ENCODE measurements at regions not wholly inside any gene's neighbourhood (a gene's known extent, or its start where the extent isn't known, plus 50 kb on each side); places are given as distances from the start of the nearest gene placed in this dataset.

- Mint-ChIP-seq H3K4me1 (ENCODE audit: unreplicated experiment) (no peaks in the 10 kb centered on the region), H3K27me3 (ENCODE audit: unreplicated experiment) (peaks cover 51% of the 10 kb centered on the region), H3K36me3 (ENCODE audit: unreplicated experiment) (no peaks in the 10 kb centered on the region), H3K4me3 (ENCODE audit: unreplicated experiment) (no peak overlapping the region), H3K27ac (ENCODE audit: unreplicated experiment) (no peak overlapping the region), H3K9me3 (ENCODE audit: unreplicated experiment) (no peaks in the 10 kb centered on the region)
- DNase-seq (ENCODE audit: extremely low spot score, unreplicated experiment) = no peak
- no peak for TF ChIP-seq CTCF (IDR thresholded peaks at IDR 0.05)
Measured at GRCh38 chr6:33872761-33873160, 69.0 kb upstream of the MLN start.

GRCh38 chr6:33869826-33870423 lies 66.1 kb upstream of the MLN start:
- Mint-ChIP-seq H3K27me3 (ENCODE audit: unreplicated experiment) (peaks cover 40% of the 10 kb centered on the region), H3K4me3 (ENCODE audit: unreplicated experiment) (no peak overlapping the region), H3K27ac (ENCODE audit: unreplicated experiment) (no peak overlapping the region), H3K9me3 (ENCODE audit: unreplicated experiment) (no peaks in the 10 kb centered on the region), H3K4me1 (ENCODE audit: unreplicated experiment) (no peaks in the 10 kb centered on the region), H3K36me3 (ENCODE audit: unreplicated experiment) (no peaks in the 10 kb centered on the region)
- no peak for TF ChIP-seq CTCF (IDR thresholded peaks at IDR 0.05)
- no peak for DNase-seq (ENCODE audit: extremely low spot score, unreplicated experiment)

- peaks cover 36% of the 10 kb centered on the region for H3K27me3 Mint-ChIP-seq (ENCODE audit: unreplicated experiment)
- no peak overlapping the region for H3K27ac Mint-ChIP-seq (ENCODE audit: unreplicated experiment)
- no peaks in the 10 kb centered on the region for H3K4me1 Mint-ChIP-seq (ENCODE audit: unreplicated experiment)
- TF ChIP-seq CTCF (IDR thresholded peaks at IDR 0.05) = no peak
- no peaks in the 10 kb centered on the region for H3K36me3 Mint-ChIP-seq (ENCODE audit: unreplicated experiment)
- H3K9me3 Mint-ChIP-seq (ENCODE audit: unreplicated experiment) = no peaks in the 10 kb centered on the region
- no peak for DNase-seq (ENCODE audit: extremely low spot score, unreplicated experiment)
- no peak overlapping the region for H3K4me3 Mint-ChIP-seq (ENCODE audit: unreplicated experiment)
Measured at GRCh38 chr6:33869121-33869520, 65.3 kb upstream of the MLN start.

GRCh38 chr6:33868141-33868540 lies 64.3 kb upstream of the MLN start:
- no peaks in the 10 kb centered on the region for H3K4me1 Mint-ChIP-seq (ENCODE audit: unreplicated experiment)
- no peak overlapping the region for H3K4me3 Mint-ChIP-seq (ENCODE audit: unreplicated experiment)
- peaks cover 36% of the 10 kb centered on the region for H3K27me3 Mint-ChIP-seq (ENCODE audit: unreplicated experiment)
- no peaks in the 10 kb centered on the region for H3K36me3 Mint-ChIP-seq (ENCODE audit: unreplicated experiment)
- no peak for DNase-seq (ENCODE audit: extremely low spot score, unreplicated experiment)
- TF ChIP-seq CTCF (IDR thresholded peaks at IDR 0.05) = no peak
- no peaks in the 10 kb centered on the region for H3K9me3 Mint-ChIP-seq (ENCODE audit: unreplicated experiment)
- no peak overlapping the region for H3K27ac Mint-ChIP-seq (ENCODE audit: unreplicated experiment)

- no peak for DNase-seq (ENCODE audit: extremely low spot score, unreplicated experiment)
- no peaks in the 10 kb centered on the region for H3K36me3 Mint-ChIP-seq (ENCODE audit: unreplicated experiment)
- no peak overlapping the region for H3K27ac Mint-ChIP-seq (ENCODE audit: unreplicated experiment)
- no peaks in the 10 kb centered on the region for H3K9me3 Mint-ChIP-seq (ENCODE audit: unreplicated experiment)
- H3K4me3 Mint-ChIP-seq (ENCODE audit: unreplicated experiment) = no peak overlapping the region
- TF ChIP-seq CTCF (IDR thresholded peaks at IDR 0.05) = no peak
- H3K27me3 Mint-ChIP-seq (ENCODE audit: unreplicated experiment) = peaks cover 45% of the 10 kb centered on the region
- H3K4me1 Mint-ChIP-seq (ENCODE audit: unreplicated experiment) = no peaks in the 10 kb centered on the region
Measured at GRCh38 chr6:33865478-33866077, 61.8 kb upstream of the MLN start.
